GM12873 (cell line): ENCODE measurements at regions not wholly inside any gene's neighbourhood (a gene's known extent, or its start where the extent isn't known, plus 50 kb on each side); places are given as distances from the start of the nearest gene placed in this dataset.

ENCODE experiments used
- CTCF ChIP-seq: IDR thresholded peaks from 2 replicates; pipeline ENCODE4 v1.5.1; 2012; ENCODE audit warnings: low read depth, mild to moderate bottlenecking, moderate library complexity, low read length, control low read depth; ENCODE audit not compliant: insufficient read depth; ENCODE audit errors: missing control alignments

- no peak for TF ChIP-seq CTCF
Measured at GRCh38 chr2:180231015-180231414, 223.9 kb upstream of the CWC22 start.

- TF ChIP-seq CTCF = no peak
Measured at GRCh38 chr2:180227461-180227860, 220.4 kb upstream of the CWC22 start.

- TF ChIP-seq CTCF = no peak
Measured at GRCh38 chr2:180225118-180225517, 218.0 kb upstream of the CWC22 start.

- TF ChIP-seq CTCF = no peak
Measured at GRCh38 chr2:180222644-180223043, 215.5 kb upstream of the CWC22 start.

GRCh38 chr2:180219491-180219890 lies 212.4 kb upstream of the CWC22 start:
- TF ChIP-seq CTCF = no peak

GRCh38 chr2:180208841-180209240 lies 201.7 kb upstream of the CWC22 start:
- TF ChIP-seq CTCF = no peak

- TF ChIP-seq CTCF = no peak
Measured at GRCh38 chr2:180205621-180206235, 198.6 kb upstream of the CWC22 start.
